SU-DHL-6 (cell line): ENCODE measurements at regions not wholly inside any gene's neighbourhood (a gene's known extent, or its start where the extent isn't known, plus 50 kb on each side); places are given as distances from the start of the nearest gene placed in this dataset.

Source experiments
- CTCF ChIP-seq: fragments of 200-600 bp; sonication (generic); IDR thresholded peaks from one replicate; pipeline ENCODE4 v1.5.1; 2017; ENCODE audit warnings: antibody characterized with exemption, mild to moderate bottlenecking, low read length, moderate library complexity; ENCODE audit not compliant: insufficient read depth, poor library complexity, severe bottlenecking
- EZH2phosphoT487 ChIP-seq: fragments of 200-600 bp; sonication (generic), shearing (Covaris generic); conservative IDR thresholded peaks from 2 replicates; pipeline ENCODE4 v1.6.1; 2018; ENCODE audit warnings: mild to moderate bottlenecking, antibody characterized with exemption, low read length, moderate library complexity, mixed read lengths

- no peak for TF ChIP-seq CTCF
- TF ChIP-seq EZH2phosphoT487: no peak
These were observed 80.9 kb upstream of the TEKT1 start for GRCh38 chr17:6912110-6913051.
